Duodenal mucosa (tissue), 2 donors: ENCODE measurements at regions not wholly inside any gene's neighbourhood (a gene's known extent, or its start where the extent isn't known, plus 50 kb on each side); places are given as distances from the start of the nearest gene placed in this dataset.

ENCODE experiments used
- H3K27ac ChIP-seq: one replicate; pipeline ENCODE4 v1.7.0; 2013; ENCODE audit warnings: low read depth, low read length
- H3K27me3 ChIP-seq, 2 donors: one replicate each; pipeline ENCODE4 v1.7.0; 2013; ENCODE audit warnings: low read length in 2 of 2, control low read depth in 1 of 2; ENCODE audit not compliant: insufficient read depth in 2 of 2, control insufficient read depth in 1 of 2
- H3K36me3 ChIP-seq, 2 donors: one replicate each; pipeline ENCODE4 v1.7.0; 2013; ENCODE audit warnings: low read length in 2 of 2, control low read depth in 1 of 2; ENCODE audit not compliant: insufficient read depth in 2 of 2, control insufficient read depth in 1 of 2
- H3K4me1 ChIP-seq, 2 donors: one replicate each; pipeline ENCODE4 v1.7.0; 2013; ENCODE audit warnings: low read length in 2 of 2, control low read depth in 1 of 2; ENCODE audit not compliant: insufficient read depth in 2 of 2, control insufficient read depth in 1 of 2
- H3K4me3 ChIP-seq, 2 donors: one replicate each; pipeline ENCODE4 v1.7.0; 2013; ENCODE audit warnings: low read length in 2 of 2, low read depth in 1 of 2
- H3K9ac ChIP-seq, 2 donors: one replicate each; pipeline ENCODE4 v1.7.0; 2013; ENCODE audit warnings: low read length in 2 of 2, low read depth in 1 of 2
- H3K9me3 ChIP-seq, 2 donors: one replicate each; pipeline ENCODE4 v1.7.0; 2013; ENCODE audit warnings: low read length in 2 of 2, control low read depth in 1 of 2; ENCODE audit not compliant: control insufficient read depth in 1 of 2

- peaks cover 16 to 25% of the 10 kb centered on the region in 2 donors for H3K4me1 ChIP-seq
- H3K9ac ChIP-seq = no peak overlapping the region
- H3K27ac ChIP-seq = no peak overlapping the region
These were observed 245.3 kb upstream of the RAB4A start for GRCh38 chr1:229025576-229025975.

GRCh38 chr1:229027158-229027557, 243.8 kb upstream of the RAB4A start:
- no peak overlapping the region for H3K4me3 ChIP-seq
- no peak overlapping the region for H3K9ac ChIP-seq
- no peak overlapping the region for H3K27ac ChIP-seq
- no peaks in the 10 kb centered on the region for H3K27me3 ChIP-seq
- no peaks in the 10 kb centered on the region for H3K9me3 ChIP-seq
- H3K4me1 ChIP-seq = peaks cover 16 to 25% of the 10 kb centered on the region in 2 donors
- H3K36me3 ChIP-seq = no peaks in the 10 kb centered on the region

More at GRCh38 chr1:229025576-229025975, 245.3 kb upstream of the RAB4A start:
- H3K27me3 ChIP-seq = no peaks in the 10 kb centered on the region
- no peak overlapping the region for H3K4me3 ChIP-seq
- H3K9me3 ChIP-seq = no peaks in the 10 kb centered on the region
- H3K36me3 ChIP-seq = no peaks in the 10 kb centered on the region

GRCh38 chr1:229027622-229028182, 243.2 kb upstream of the RAB4A start:
- Histone ChIP-seq H3K27ac (no peak overlapping the region), H3K9me3 (no peaks in the 10 kb centered on the region), H3K9ac (no peak overlapping the region), H3K4me1 (peaks cover 16 to 25% of the 10 kb centered on the region in 2 donors), H3K27me3 (no peaks in the 10 kb centered on the region), H3K36me3 (no peaks in the 10 kb centered on the region), H3K4me3 (peak overlapping the region; percentile 27 to 43)

GRCh38 chr1:229028544-229028943, 242.4 kb upstream of the RAB4A start:
- peaks cover 16 to 25% of the 10 kb centered on the region in 2 donors for H3K4me1 ChIP-seq
- no peaks in the 10 kb centered on the region for H3K36me3 ChIP-seq
- no peaks in the 10 kb centered on the region for H3K27me3 ChIP-seq
- no peak overlapping the region for H3K27ac ChIP-seq
- no peak overlapping the region for H3K4me3 ChIP-seq
- H3K9me3 ChIP-seq = no peaks in the 10 kb centered on the region
- no peak overlapping the region for H3K9ac ChIP-seq

- no peaks in the 10 kb centered on the region for H3K9me3 ChIP-seq
- H3K27ac ChIP-seq = no peak overlapping the region
- H3K36me3 ChIP-seq = no peaks in the 10 kb centered on the region
- no peaks in the 10 kb centered on the region for H3K27me3 ChIP-seq
- peaks cover 15 to 20% of the 10 kb centered on the region in 2 donors for H3K4me1 ChIP-seq
- H3K9ac ChIP-seq = no peak overlapping the region
- no peak overlapping the region for H3K4me3 ChIP-seq
These were observed 241.7 kb upstream of the RAB4A start for GRCh38 chr1:229028987-229029878.

- no peaks in the 10 kb centered on the region for H3K27me3 ChIP-seq
- H3K4me3 ChIP-seq = no peak overlapping the region
- H3K9ac ChIP-seq = no peak overlapping the region
- no peaks in the 10 kb centered on the region for H3K36me3 ChIP-seq
- H3K9me3 ChIP-seq = no peaks in the 10 kb centered on the region
- H3K27ac ChIP-seq = no peak overlapping the region
- H3K4me1 ChIP-seq = peaks cover 8 to 14% of the 10 kb centered on the region in 2 donors
These were observed 241.1 kb upstream of the RAB4A start for GRCh38 chr1:229029879-229030235.

- Histone ChIP-seq H3K4me1 (peaks cover 10 to 13% of the 10 kb centered on the region in 2 donors), H3K27me3 (no peaks in the 10 kb centered on the region), H3K4me3 (no peak overlapping the region), H3K36me3 (no peaks in the 10 kb centered on the region), H3K9me3 (no peaks in the 10 kb centered on the region), H3K9ac (no peak overlapping the region), H3K27ac (no peak overlapping the region)
These were observed 240.3 kb upstream of the RAB4A start for GRCh38 chr1:229030630-229031029.

- no peak overlapping the region for H3K4me3 ChIP-seq
- no peaks in the 10 kb centered on the region for H3K9me3 ChIP-seq
- no peaks in the 10 kb centered on the region for H3K27me3 ChIP-seq
- no peaks in the 10 kb centered on the region for H3K36me3 ChIP-seq
- no peak overlapping the region for H3K9ac ChIP-seq
- H3K27ac ChIP-seq = no peak overlapping the region
- H3K4me1 ChIP-seq = peaks cover 13 to 15% of the 10 kb centered on the region in 2 donors
These were observed 239.8 kb upstream of the RAB4A start for GRCh38 chr1:229031061-229031460.

- H3K9ac ChIP-seq = no peak overlapping the region
These were observed 239.2 kb upstream of the RAB4A start for GRCh38 chr1:229031481-229032341.

GRCh38 chr1:229032375-229032774, 238.5 kb upstream of the RAB4A start:
- H3K4me3 ChIP-seq = no peak overlapping the region
- H3K4me1 ChIP-seq = peaks cover 10 to 11% of the 10 kb centered on the region in 2 donors
- H3K36me3 ChIP-seq = no peaks in the 10 kb centered on the region
- no peaks in the 10 kb centered on the region for H3K9me3 ChIP-seq
- no peaks in the 10 kb centered on the region for H3K27me3 ChIP-seq
- H3K9ac ChIP-seq = no peak overlapping the region
- no peak overlapping the region for H3K27ac ChIP-seq

More at GRCh38 chr1:229031481-229032341, 239.2 kb upstream of the RAB4A start:
- H3K27me3 ChIP-seq = no peaks in the 10 kb centered on the region
- H3K36me3 ChIP-seq = no peaks in the 10 kb centered on the region
- H3K4me3 ChIP-seq = no peak overlapping the region
- peaks cover 13 to 15% of the 10 kb centered on the region in 2 donors for H3K4me1 ChIP-seq
- no peaks in the 10 kb centered on the region for H3K9me3 ChIP-seq
- no peak overlapping the region for H3K27ac ChIP-seq
